SU-DHL-6 (cell line): ENCODE measurements at regions not wholly inside any gene's neighbourhood (a gene's known extent, or its start where the extent isn't known, plus 50 kb on each side); places are given as distances from the start of the nearest gene placed in this dataset.

Experiments
- H2AFZ ChIP-seq: fragments of 200-600 bp; sonication (generic); 2 replicates; pipeline ENCODE4 v1.6.1; 2014; ENCODE audit warnings: low read depth, mild to moderate bottlenecking, moderate library complexity, mixed read lengths, antibody characterized with exemption, low read length; ENCODE audit not compliant: severe bottlenecking
- H3F3A ChIP-seq: fragments of 200-600 bp; shearing (Covaris generic); 2 replicates; pipeline ENCODE4 v1.6.0; 2016; ENCODE audit warnings: antibody characterized with exemption, mild to moderate bottlenecking; ENCODE audit not compliant: insufficient read depth
- H3K27ac ChIP-seq: fragments of 200-600 bp; sonication (generic); 2 replicates; pipeline ENCODE4 v1.5.1; 2016; ENCODE audit warnings: low read depth, mild to moderate bottlenecking, low read length, moderate library complexity, mixed read lengths
- H3K27me3 ChIP-seq: fragments of 200-600 bp; sonication (generic), shearing (Covaris generic); 2 replicates; pipeline ENCODE4 v1.6.0; 2014; ENCODE audit warnings: mild to moderate bottlenecking, low read length
- H3K36me3 ChIP-seq: fragments of 200-600 bp; sonication (generic); 2 replicates; pipeline ENCODE4 v1.6.1; 2014; ENCODE audit warnings: mild to moderate bottlenecking, low read length, mixed read lengths
- H3K4me2 ChIP-seq: fragments of 300-600, 200-600 bp; shearing (Covaris generic), sonication (generic); 2 replicates; pipeline ENCODE4 v1.6.0; 2014; ENCODE audit warnings: low read length, low read depth, mild to moderate bottlenecking; ENCODE audit not compliant: poor library complexity, severe bottlenecking
- H3K4me3 ChIP-seq: fragments of 200-600 bp; sonication (generic); 2 replicates; pipeline ENCODE4 v1.5.1; 2014; ENCODE audit warnings: antibody characterized with exemption, low read length, mild to moderate bottlenecking, mixed read lengths; ENCODE audit not compliant: insufficient read depth, poor library complexity, severe bottlenecking
- H3K79me2 ChIP-seq: fragments of 200-600 bp; sonication (generic); 2 replicates; pipeline ENCODE4 v1.6.1; 2014; ENCODE audit warnings: mild to moderate bottlenecking, low read length, moderate library complexity; ENCODE audit not compliant: insufficient read depth
- H3K9ac ChIP-seq: fragments of 200-600 bp; sonication (generic); 2 replicates; pipeline ENCODE4 v1.7.0; 2014; ENCODE audit warnings: mild to moderate bottlenecking, low read length
- H3K9me2 ChIP-seq: fragments of 200-600 bp; sonication (generic); replicated peaks from 2 replicates; pipeline ENCODE4 v1.6.1; 2014; ENCODE audit warnings: low read length; ENCODE audit not compliant: insufficient read depth
- H3K9me3 ChIP-seq: fragments of 200-600 bp; sonication (generic); 2 replicates; pipeline ENCODE4 v1.6.1; 2014; ENCODE audit warnings: low read length, mixed read lengths; ENCODE audit not compliant: insufficient read depth
- H4K20me1 ChIP-seq: fragments of 200-600 bp; sonication (generic); 2 replicates; pipeline ENCODE4 v1.6.1; 2014; ENCODE audit warnings: low read depth, mild to moderate bottlenecking, antibody characterized with exemption, low read length, moderate library complexity, mixed read lengths
- EZH2phosphoT487 ChIP-seq: fragments of 200-600 bp; sonication (generic), shearing (Covaris generic); conservative IDR thresholded peaks from 2 replicates; pipeline ENCODE4 v1.6.1; 2018; ENCODE audit warnings: mild to moderate bottlenecking, antibody characterized with exemption, low read length, moderate library complexity, mixed read lengths
- TF ChIP-seq, protein P1 (sequence below): fragments of 200-600 bp; sonication (generic); IDR thresholded peaks from one replicate; pipeline ENCODE4 v1.5.1; 2017; ENCODE audit warnings: antibody characterized with exemption, mild to moderate bottlenecking, low read length, moderate library complexity; ENCODE audit not compliant: insufficient read depth, poor library complexity, severe bottlenecking

DNA sequence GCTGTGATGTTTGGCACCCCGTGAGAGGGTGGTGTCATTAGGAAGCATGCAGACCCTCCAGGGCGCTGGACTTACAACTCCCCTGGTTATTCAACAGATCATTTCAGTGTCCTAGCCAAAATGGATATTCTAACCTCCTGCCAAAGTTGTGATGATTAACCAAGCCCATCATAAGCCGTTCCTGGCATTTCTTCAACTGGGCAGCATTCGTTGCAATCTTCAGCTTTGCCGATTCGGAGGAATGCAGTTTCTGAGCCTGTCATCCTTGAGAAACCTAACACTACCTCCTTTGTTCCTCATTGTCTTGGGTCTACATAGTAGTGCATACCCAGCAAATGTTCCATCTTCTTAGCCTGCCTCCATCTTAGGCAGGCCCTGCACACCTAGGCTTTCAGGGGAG lies 79.2 kb upstream of the MAP3K4 start:
- Histone ChIP-seq H3F3A (no peaks in the 10 kb centered on the region), H3K9me2 (no peaks in the 10 kb centered on the region), H2AFZ (no peak overlapping the region), H3K9ac (no peak overlapping the region), H3K27me3 (no peaks in the 10 kb centered on the region), H3K36me3 (no peaks in the 10 kb centered on the region), H3K4me2 (no peak overlapping the region), H3K79me2 (no peaks in the 10 kb centered on the region), H3K4me3 (no peak overlapping the region), H4K20me1 (no peaks in the 10 kb centered on the region), H3K9me3 (no peaks in the 10 kb centered on the region), H3K27ac (no peak overlapping the region)
- TF ChIP-seq, protein P1, sequence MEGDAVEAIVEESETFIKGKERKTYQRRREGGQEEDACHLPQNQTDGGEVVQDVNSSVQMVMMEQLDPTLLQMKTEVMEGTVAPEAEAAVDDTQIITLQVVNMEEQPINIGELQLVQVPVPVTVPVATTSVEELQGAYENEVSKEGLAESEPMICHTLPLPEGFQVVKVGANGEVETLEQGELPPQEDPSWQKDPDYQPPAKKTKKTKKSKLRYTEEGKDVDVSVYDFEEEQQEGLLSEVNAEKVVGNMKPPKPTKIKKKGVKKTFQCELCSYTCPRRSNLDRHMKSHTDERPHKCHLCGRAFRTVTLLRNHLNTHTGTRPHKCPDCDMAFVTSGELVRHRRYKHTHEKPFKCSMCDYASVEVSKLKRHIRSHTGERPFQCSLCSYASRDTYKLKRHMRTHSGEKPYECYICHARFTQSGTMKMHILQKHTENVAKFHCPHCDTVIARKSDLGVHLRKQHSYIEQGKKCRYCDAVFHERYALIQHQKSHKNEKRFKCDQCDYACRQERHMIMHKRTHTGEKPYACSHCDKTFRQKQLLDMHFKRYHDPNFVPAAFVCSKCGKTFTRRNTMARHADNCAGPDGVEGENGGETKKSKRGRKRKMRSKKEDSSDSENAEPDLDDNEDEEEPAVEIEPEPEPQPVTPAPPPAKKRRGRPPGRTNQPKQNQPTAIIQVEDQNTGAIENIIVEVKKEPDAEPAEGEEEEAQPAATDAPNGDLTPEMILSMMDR = no peak
- TF ChIP-seq EZH2phosphoT487 = no peak

DNA sequence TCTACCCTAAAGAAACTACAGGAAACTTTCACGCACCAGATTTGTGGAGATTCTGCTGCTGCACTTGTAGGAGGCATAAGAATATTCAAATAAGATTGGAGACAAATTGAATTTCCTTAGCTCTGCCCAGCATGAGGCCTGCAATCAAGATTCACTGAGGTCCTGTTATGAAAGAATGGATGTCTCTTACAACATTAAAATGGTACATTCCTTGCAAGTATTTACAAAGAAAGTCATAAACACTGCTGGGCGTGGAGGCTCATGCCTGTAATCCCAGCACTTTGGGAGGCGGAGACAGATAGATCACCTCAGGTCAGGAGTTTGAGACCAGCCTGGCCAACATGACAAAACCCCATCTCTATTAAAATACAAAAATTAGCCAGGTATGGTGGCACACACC lies 74.0 kb upstream of the MAP3K4 start:
- no peaks in the 10 kb centered on the region for H3K9me2 ChIP-seq
- no peak overlapping the region for H2AFZ ChIP-seq
- H3K27me3 ChIP-seq = no peaks in the 10 kb centered on the region
- H3K79me2 ChIP-seq = no peaks in the 10 kb centered on the region
- TF ChIP-seq, protein P1 = no peak
- TF ChIP-seq EZH2phosphoT487 = no peak
- no peaks in the 10 kb centered on the region for H3F3A ChIP-seq
- no peaks in the 10 kb centered on the region for H3K36me3 ChIP-seq
- no peaks in the 10 kb centered on the region for H3K9me3 ChIP-seq
- no peaks in the 10 kb centered on the region for H4K20me1 ChIP-seq
- H3K27ac ChIP-seq = no peak overlapping the region
- no peak overlapping the region for H3K9ac ChIP-seq
- H3K4me3 ChIP-seq = no peak overlapping the region
- no peak overlapping the region for H3K4me2 ChIP-seq

DNA sequence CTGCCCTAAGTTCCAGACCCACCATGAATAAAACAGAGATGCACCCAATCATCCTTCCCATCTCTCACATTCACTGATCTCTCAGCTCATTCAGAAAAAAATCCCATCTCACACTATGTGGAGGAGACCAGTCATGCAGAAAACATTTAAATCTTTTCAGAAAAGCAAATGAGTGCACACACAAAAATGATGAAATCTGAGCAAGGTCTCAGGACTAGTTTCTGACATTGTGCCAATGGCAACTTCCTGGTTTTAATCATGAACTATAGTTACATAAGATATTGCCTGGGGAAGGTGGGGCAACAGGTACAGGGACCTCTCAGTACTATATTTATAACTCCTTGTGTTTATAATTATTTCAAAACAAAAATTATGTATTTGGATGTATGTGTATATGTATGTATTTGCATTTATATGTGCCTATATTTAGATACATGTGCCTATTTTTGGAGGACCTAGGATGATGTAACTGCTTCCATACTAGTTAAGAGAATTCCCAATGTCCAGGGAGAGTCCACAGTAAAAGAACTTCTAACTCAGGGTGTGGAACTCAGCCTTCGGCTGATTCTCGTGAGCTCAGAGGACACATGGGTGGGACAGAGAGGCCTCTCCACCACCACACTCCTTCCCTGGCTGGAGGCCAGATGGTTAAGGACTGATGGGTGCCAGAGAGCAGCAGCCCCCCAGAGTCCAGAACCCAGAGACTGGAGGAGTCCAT lies 71.7 kb upstream of the MAP3K4 start:
- Histone ChIP-seq H3K4me3 (no peak overlapping the region), H3K9ac (no peak overlapping the region), H3K4me2 (no peak overlapping the region), H3K9me2 (no peaks in the 10 kb centered on the region), H3F3A (no peaks in the 10 kb centered on the region), H2AFZ (no peak overlapping the region), H3K27me3 (no peaks in the 10 kb centered on the region), H3K27ac (no peak overlapping the region), H3K36me3 (no peaks in the 10 kb centered on the region), H3K79me2 (no peaks in the 10 kb centered on the region), H4K20me1 (no peaks in the 10 kb centered on the region), H3K9me3 (no peaks in the 10 kb centered on the region)
- TF ChIP-seq, protein P1 = no peak
- no peak for TF ChIP-seq EZH2phosphoT487
